Pancreas (tissue), 10 donors: ENCODE measurements at regions not wholly inside any gene's neighbourhood (a gene's known extent, or its start where the extent isn't known, plus 50 kb on each side); places are given as distances from the start of the nearest gene placed in this dataset.

ENCODE experiments used
- ATAC-seq, 4 donors: fragments of 200-7000 bp; cut with Tn5 transposase; one replicate each; pipeline versions ENCODE4 v1.8.0 to v1.9.1; 2020; ENCODE audit warnings: mild to moderate bottlenecking in 4 of 4, moderate library complexity in 4 of 4
- DNase-seq, 6 donors: peaks; one replicate each; pipeline ENCODE4 v3.0.0-alpha.2; 2020
- FAIRE-seq: peaks from 2 replicates; lab custom pipeline; 2012; peaks lifted over from hg19 to GRCh38; lab: Jason Lieb, UNC
- H3K27ac ChIP-seq, 4 donors: fragments of 200-600 bp; sonication (generic); 1 replicate in 3 of 4; 2 replicates in 1 of 4; pipeline versions ENCODE4 v1.5.0 to v1.8.0; 2020
- H3K27me3 ChIP-seq, 4 donors: fragments of 200-600 bp; one replicate each; pipeline ENCODE4 v1.8.0; 2021
- H3K36me3 ChIP-seq, 3 donors: fragments of 200-600 bp; sonication (generic) in 1 of 3; one replicate each; pipeline versions ENCODE4 v1.5.0 to v1.8.0; 2020 to 2021
- H3K4me1 ChIP-seq, 3 donors: fragments of 200-600 bp; one replicate each; pipeline ENCODE4 v1.8.0; 2021
- H3K4me3 ChIP-seq, 4 donors: fragments of 200-600 bp; sonication (generic) in 2 of 4; one replicate each; pipeline versions ENCODE4 v1.5.0 to v1.8.0; 2020 to 2021
- H3K9me3 ChIP-seq, 4 donors: fragments of 200-600 bp; one replicate each; pipeline ENCODE4 v1.8.0; 2021
- CTCF ChIP-seq, 4 donors: fragments of 200-600 bp; sonication (generic) in 3 of 4; IDR thresholded peaks; one replicate each; pipeline versions ENCODE4 v1.5.0 to v1.8.0; 2021; ENCODE audit warnings: antibody characterized with exemption in 4 of 4
- WGBS, 2 donors: extraction: QIAGEN DNeasy Blood & Tissue Kit; methylation state at CpG; one replicate each; pipeline ENCODE4 v1.1.7; 2013; 5-methylcytosine and 5-hydroxymethylcytosine counted together
- intact Hi-C, 3 donors: fragments of 100-400 bp; cut with DNase I; formaldehyde crosslinking; loops; one replicate each; pipeline versions ENCODE4 v1.11.1 to v1.14.2; 2022
- donor health status: healthy with polysubstance abuse.
- donor health status: DM: no; HTN: no; CAD: no; lungs with moderate emphysema.
- donor health status: DM: no; HTN: no; CAD: no.
- donor health status: control.
- donor health status: control.
- donor health status: Bipolar disorder and iron deficiency.
- donor health status: DM: yes; HTN: yes; CAD: no.
- donor health status: DM: no; HTN: no; CAD: no.
- donor health status: DM: no; HTN: no; CAD: no.
- donor health status: DM: yes; HTN: yes; CAD: no.

- WGBS, 2 donors = 35 to 36% methylated on average over 5 of the region's 5 CpGs
- Histone ChIP-seq H3K4me3 (no peak overlapping the region), H3K4me1 (peaks cover 0 to 4% (median 0%) of the 10 kb centered on the region in 3 donors), H3K27ac (no peak overlapping the region), H3K9me3 (no peaks in the 10 kb centered on the region), H3K27me3 (no peaks in the 10 kb centered on the region), H3K36me3 (no peaks in the 10 kb centered on the region)
- FAIRE-seq = no peak
- peak in 1 of 6 donors; percentile 4 for DNase-seq
- intact Hi-C loops = no loop called here
- peak in 2 of 4 donors; percentile 55 to 68 for ATAC-seq
- no peak for TF ChIP-seq CTCF (IDR thresholded peaks at IDR 0.05)
Observed at GRCh38 chr6:156508126-156508525, 269.1 kb upstream of the ARID1B start.

GRCh38 chr6:156507656-156508055 lies 269.5 kb upstream of the ARID1B start:
- H3K27me3 ChIP-seq = no peaks in the 10 kb centered on the region
- 71 to 84% methylated on average over 15 of the region's 15 CpGs for WGBS, 2 donors
- DNase-seq (no peak), FAIRE-seq (no peak), ATAC-seq (no peak)
- intact Hi-C loops = no loop called here
- H3K4me1 ChIP-seq = peaks cover 0 to 4% (median 0%) of the 10 kb centered on the region in 3 donors
- H3K4me3 ChIP-seq = no peak overlapping the region
- H3K9me3 ChIP-seq = no peaks in the 10 kb centered on the region
- no peaks in the 10 kb centered on the region for H3K36me3 ChIP-seq
- TF ChIP-seq CTCF (IDR thresholded peaks at IDR 0.05) = no peak
- H3K27ac ChIP-seq = no peak overlapping the region

GRCh38 chr6:156507106-156507505 lies 270.1 kb upstream of the ARID1B start:
- WGBS, 2 donors = 75 to 80% methylated on average over 6 of the region's 6 CpGs
- Histone ChIP-seq H3K36me3 (no peaks in the 10 kb centered on the region), H3K27ac (no peak overlapping the region), H3K9me3 (no peaks in the 10 kb centered on the region), H3K4me1 (peaks cover 0 to 4% (median 0%) of the 10 kb centered on the region in 3 donors), H3K27me3 (no peaks in the 10 kb centered on the region), H3K4me3 (no peak overlapping the region)
- FAIRE-seq (no peak), ATAC-seq (no peak), DNase-seq (no peak)
- TF ChIP-seq CTCF (IDR thresholded peaks at IDR 0.05) = no peak
- intact Hi-C loops = no loop called here

GRCh38 chr6:156502969-156503504 lies 274.1 kb upstream of the ARID1B start:
- Histone ChIP-seq H3K27me3 (no peaks in the 10 kb centered on the region), H3K36me3 (no peaks in the 10 kb centered on the region), H3K4me3 (no peak overlapping the region), H3K4me1 (no peaks in the 10 kb centered on the region), H3K27ac (no peak overlapping the region), H3K9me3 (no peaks in the 10 kb centered on the region)
- no peak for ATAC-seq
- TF ChIP-seq CTCF (IDR thresholded peaks at IDR 0.05) = no peak
- intact Hi-C loops = no loop called here
- DNase-seq = no peak
- WGBS, 2 donors = 82 to 86% methylated on average over 8 of the region's 8 CpGs
- no peak for FAIRE-seq

GRCh38 chr6:156497618-156498017 lies 279.6 kb upstream of the ARID1B start:
- TF ChIP-seq CTCF (IDR thresholded peaks at IDR 0.05) = no peak
- 51 to 69% methylated on average over 2 of the region's 2 CpGs for WGBS, 2 donors
- intact Hi-C loops = no loop called here
- FAIRE-seq (no peak), DNase-seq (no peak), ATAC-seq (no peak)
- Histone ChIP-seq H3K4me1 (no peaks in the 10 kb centered on the region), H3K27ac (no peak overlapping the region), H3K36me3 (no peaks in the 10 kb centered on the region), H3K4me3 (no peak overlapping the region), H3K27me3 (no peaks in the 10 kb centered on the region), H3K9me3 (no peaks in the 10 kb centered on the region)
